HG03565 (cell line): ENCODE measurements at regions not wholly inside any gene's neighbourhood (a gene's known extent, or its start where the extent isn't known, plus 50 kb on each side); places are given as distances from the start of the nearest gene placed in this dataset.

Experiments used
- ATAC-seq: cut with Tn5 transposase; IDR thresholded peaks from one replicate; pipeline ENCODE4 v1.9.1; 2021; ENCODE audit warnings: mild to moderate bottlenecking, moderate library complexity; ENCODE audit not compliant: unreplicated experiment

DNA sequence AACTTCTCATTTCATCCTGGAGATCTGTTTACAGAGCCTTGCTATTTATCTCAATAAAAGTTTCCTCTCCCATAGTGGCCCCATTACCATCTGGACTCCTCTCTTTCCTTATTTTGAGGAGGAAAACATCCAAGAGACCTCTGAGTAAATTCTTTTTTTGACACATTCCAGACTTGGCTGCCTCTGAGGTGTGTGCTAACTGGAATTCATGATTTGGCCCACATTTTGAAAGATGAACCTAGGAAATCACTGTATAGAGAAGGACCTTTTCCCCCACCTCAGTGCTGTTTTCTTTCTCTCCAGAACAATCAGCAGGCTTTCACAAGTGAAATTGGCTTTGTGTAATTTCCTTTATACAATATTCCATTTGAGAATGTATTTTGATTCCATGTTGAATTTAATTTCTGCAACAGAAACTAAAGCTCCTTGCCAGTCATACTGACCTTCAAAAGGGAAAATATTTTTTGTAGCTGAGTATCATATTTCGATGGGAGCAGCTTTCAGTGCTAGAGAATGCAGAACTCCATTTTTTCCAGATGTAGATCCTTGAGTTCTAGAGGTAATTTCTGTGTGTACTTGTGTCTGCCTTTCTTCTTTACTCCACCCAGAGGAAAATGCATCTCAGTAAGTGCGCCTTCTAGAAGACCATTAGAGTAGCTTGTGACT lies 244.9 kb upstream of the RGS6 start:
- ATAC-seq, result no peak

- no peak for ATAC-seq
Measured at GRCh38 chr14:71688576-71688975, 243.7 kb upstream of the RGS6 start.

DNA sequence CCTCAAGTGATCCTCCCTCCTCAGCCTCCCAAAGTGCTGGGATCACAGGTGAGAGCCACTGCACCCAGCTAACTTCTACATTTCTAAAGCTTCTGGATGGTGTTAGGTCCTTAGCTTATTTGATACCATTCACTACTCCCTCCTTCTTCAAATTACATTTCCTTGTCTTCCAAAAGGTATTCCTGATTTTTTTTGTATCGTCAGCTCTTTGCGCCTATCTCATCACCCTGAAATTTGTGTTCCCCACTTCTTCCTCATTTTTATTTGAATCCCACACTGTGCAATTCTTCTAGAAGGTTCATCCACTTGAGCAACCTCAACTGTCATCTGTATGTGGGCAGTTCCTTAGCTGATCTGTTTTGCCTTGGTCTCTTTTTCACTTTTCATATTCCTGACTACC lies 241.8 kb upstream of the RGS6 start:
- ATAC-seq, result no peak

GRCh38 chr14:71692496-71692895 lies 239.7 kb upstream of the RGS6 start:
- ATAC-seq, result no peak

DNA sequence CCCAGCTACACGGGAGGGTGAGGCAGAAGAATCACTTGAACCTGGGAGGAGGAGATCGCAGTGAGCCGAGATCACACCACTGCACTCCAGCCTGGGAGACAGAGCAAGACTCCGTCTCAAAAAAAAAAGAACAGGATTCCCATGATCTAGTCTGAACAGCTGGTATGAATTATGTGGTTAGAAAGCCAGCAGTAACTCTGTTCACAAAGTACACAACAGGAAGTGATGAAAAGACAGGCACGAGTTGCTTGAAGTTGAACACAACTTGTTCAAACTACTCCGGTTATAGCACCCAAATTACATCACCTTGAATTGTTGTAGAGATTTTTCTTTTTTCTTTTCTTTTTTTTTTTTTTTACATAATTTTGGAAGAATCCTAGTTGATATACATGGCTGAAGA lies 238.8 kb upstream of the RGS6 start:
- no peak for ATAC-seq

- ATAC-seq, result no peak
Measured at GRCh38 chr14:71694591-71695530, 237.4 kb upstream of the RGS6 start.

DNA sequence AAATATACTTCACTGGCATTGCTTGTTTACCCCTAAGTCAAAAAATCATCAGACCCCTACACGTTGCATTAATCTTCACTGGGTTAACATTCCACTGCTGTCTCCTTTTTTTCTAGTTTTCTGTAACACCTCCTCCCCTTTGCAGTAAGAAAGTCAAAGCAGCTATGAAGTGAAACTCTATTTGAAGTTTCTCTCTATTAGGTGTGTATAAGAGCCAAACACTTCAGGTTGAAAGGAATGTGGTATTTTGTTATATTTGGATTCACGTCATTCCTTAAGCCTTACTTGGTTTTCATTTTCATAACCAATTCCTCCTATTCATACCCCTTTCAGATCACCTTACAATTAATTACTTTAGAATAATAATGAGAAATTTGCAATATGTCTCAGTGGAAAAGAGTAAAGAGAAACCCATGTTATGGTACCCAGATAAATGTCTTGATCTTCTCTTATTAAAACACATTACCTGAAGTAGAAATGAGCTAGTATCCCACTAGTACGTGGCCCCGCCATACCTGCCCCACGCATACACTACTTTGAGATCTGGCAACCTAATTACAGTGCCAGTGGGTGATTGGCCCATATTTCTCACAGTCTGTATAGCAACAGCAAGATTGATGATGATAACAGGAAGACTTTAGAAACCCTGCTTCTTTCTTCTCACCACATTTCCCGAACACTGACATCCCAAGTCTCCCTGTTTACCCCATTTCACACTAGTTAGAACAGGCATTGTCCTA lies 236.4 kb upstream of the RGS6 start:
- ATAC-seq, result no peak

DNA sequence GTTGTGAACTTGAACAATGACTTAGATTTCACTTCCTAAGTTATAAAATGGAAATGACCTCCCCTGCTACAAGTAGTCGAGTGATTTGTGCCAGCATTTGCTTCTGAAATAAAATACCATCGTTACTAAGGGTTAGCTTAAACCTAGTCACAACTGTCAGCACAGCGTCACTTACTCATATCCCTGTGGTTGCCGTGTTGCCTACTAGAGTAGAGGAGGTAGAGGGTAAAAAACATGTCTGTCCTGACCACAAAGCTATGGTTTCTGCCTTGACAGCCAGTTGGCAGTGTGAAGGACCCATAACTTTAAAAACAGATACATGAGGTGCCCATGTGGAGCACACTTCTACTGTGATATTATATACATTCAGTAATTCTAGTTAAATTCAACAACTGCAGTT lies 234.2 kb upstream of the RGS6 start:
- no peak for ATAC-seq

DNA sequence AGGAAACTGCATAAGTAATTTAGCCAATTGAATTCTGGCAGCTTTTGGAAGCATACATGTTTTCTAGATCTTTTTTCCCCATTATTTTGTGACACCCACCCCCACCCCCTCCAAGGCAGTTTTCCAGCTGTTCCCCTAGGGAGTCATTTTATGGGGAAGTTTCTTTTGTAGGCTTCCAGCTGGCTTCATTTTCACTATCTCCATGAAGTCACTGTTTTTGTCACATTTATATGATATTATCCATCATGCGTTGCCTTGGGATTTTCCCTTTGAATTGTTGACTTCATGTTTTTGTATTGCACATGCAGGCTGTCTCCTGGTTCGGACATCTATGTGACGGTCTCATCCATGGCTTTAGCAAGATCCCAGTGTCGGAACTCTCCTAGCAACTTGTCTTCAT lies 233.6 kb upstream of the RGS6 start:
- no peak for ATAC-seq

GRCh38 chr14:71701990-71702389 lies 230.2 kb upstream of the RGS6 start:
- no peak for ATAC-seq

- no peak for ATAC-seq
Measured at GRCh38 chr14:71702786-71703185, 229.4 kb upstream of the RGS6 start.

DNA sequence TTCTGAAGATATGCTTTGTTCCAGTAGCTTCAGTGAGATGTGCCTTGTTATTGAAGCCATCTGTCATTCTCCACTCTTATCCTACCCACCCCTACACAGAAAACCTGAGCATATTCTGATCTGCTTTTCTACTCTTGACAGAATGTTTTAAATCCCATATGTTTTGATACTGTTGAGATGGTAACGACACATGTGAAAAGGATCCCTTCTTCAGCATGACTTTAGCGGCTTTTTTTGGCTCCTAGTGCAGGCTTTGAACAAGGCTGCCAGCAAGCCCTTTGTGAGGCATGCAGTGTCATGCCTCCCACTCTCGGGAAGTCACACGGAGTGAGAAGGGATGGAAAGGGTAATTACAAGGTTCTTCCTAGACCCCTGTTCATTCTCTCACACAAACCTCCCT lies 228.8 kb upstream of the RGS6 start:
- ATAC-seq, result no peak

DNA sequence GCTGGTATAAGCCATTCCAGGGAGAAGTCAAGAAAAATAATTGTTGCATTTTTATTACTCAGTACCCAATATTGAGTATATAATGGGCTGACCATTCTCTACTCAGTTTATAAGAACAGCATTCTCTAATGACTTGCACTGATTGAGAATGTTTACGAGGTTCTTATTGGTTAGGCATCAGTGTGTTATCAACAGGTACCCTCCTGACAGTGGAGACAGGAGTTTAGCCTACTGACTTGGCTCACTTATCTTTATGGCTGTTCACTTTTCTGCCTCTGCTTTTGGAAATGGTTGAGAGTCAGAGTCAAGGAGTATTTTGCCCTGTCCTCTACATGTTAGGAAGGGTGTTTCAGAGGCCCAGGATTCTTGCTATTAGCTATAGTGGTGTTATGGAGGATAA lies 228.0 kb upstream of the RGS6 start:
- no peak for ATAC-seq

GRCh38 chr14:71705460-71705859 lies 226.8 kb upstream of the RGS6 start:
- no peak for ATAC-seq

DNA sequence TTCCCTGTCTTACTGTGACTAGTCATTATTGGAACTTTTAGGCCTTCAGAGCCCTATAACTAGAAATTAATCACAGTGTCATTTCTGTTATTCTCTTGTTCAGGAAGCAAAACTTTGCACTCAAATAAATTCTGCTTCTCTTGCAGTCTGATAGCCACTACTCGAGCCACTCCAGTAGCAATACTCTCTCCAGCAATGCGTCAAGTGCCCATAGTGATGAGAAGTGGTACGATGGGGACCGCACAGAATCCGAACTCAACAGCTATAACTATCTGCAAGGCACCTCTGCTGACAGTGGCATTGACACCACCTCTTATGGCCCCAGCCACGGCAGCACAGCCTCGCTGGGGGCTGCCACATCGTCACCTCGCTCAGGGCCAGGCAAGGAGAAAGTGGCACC lies 223.2 kb upstream of the RGS6 start:
- no peak for ATAC-seq

DNA sequence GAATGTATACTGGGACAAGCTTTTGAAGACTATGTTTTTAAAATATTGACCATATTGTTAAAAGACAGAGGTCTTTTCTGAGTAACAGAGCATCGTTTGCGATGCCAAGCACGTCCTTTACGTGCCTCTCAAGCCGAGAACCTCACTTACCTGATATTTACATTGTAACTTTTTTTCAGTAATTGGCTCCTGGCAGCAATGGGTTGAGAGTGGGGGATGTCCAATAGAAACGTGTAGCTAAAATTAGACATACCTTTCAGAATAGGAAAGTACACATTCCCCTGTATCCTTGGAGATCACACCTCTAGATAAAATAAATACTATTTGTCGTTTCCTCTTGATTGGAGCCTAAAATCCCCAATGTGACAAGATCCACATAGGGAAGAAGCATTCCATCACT lies 222.2 kb upstream of the RGS6 start:
- ATAC-seq, result no peak

DNA sequence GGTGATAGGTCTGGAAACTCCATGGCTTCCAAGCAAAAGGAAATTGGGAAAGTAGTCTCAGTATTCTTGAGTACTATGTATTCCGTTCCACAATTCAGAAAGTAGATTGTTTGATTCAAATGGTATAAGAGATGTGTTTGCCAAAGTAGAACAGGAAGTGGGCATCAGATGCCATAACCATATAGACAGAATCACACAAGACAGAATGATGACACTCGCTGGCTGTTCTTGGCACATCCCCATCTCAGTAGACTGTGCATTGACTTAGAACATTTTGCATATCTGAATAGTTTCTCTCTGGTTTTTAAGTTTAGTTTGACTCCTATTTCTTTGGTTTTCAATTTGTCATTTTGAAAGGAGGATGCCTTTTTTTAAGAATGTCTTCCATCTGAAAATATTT lies 221.1 kb upstream of the RGS6 start:
- no peak for ATAC-seq

DNA sequence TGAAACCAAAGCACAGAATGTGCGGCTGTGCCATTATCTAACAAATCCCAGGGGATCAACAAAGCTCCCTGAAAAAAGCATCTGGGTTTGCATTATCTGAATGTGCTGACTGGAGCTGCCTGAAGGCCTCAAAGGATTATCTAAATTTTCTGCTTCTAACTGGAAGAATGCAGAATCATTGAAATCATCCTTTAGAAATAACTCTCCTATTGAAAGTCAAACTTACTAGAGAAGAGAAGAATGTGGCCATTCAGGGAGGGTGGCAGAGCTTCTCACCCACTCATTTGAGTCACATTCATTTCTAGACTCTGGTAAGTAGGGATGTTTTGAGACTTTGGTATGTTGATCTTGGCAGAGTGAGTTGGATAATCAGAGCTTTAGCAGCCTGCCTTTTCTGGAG lies 220.6 kb upstream of the RGS6 start:
- no peak for ATAC-seq

- ATAC-seq, result no peak
Measured at GRCh38 chr14:71712478-71712877, 219.8 kb upstream of the RGS6 start.

GRCh38 chr14:71713016-71713415 lies 219.2 kb upstream of the RGS6 start:
- no peak for ATAC-seq

DNA sequence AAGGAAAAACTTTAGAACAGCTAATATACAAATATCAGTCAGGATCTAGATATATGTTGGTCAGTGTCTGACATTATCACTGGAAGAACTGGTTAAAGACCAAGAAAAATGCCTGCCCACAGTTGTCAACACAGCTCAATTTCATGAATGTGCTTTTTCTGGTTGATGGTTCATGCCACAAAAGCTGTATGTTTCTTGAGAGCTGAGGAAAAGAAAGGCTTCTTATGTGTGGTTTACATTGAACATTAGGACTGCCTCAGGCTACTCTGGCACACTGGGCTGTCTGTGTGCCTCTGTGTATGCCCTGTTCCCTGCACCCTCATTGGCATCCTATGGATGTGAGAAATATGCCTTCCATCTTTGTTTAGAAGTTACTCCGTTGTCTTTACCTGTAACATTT lies 218.8 kb upstream of the RGS6 start:
- ATAC-seq, result no peak

GRCh38 chr14:71714225-71714624 lies 218.0 kb upstream of the RGS6 start:
- no peak for ATAC-seq
